Esophagus muscularis mucosa (tissue), 4 donors: ENCODE measurements at regions not wholly inside any gene's neighbourhood (a gene's known extent, or its start where the extent isn't known, plus 50 kb on each side); places are given as distances from the start of the nearest gene placed in this dataset.

Experiments used
- DNase-seq: peaks from one replicate; pipeline ENCODE4 v3.0.0-alpha.2; 2017; ENCODE audit errors: extremely low spot score
- H3K27ac ChIP-seq, 4 donors: fragments of 200-600 bp; sonication (generic); replicated peaks in 1 of 4; 1 replicate in 3 of 4; 2 replicates in 1 of 4; pipeline ENCODE4 v1.5.1; 2016 to 2019; ENCODE audit warnings: mild to moderate bottlenecking in 1 of 4
- H3K27me3 ChIP-seq, 4 donors: fragments of 200-600 bp; sonication (generic); one replicate each; pipeline versions ENCODE4 v1.5.1 to v1.6.0; 2016 to 2019
- H3K36me3 ChIP-seq, 4 donors: fragments of 200-600 bp; sonication (generic); one replicate each; pipeline ENCODE4 v1.5.1; 2016 to 2019
- H3K4me1 ChIP-seq, 4 donors: fragments of 200-600 bp; sonication (generic); one replicate each; pipeline ENCODE4 v1.5.1; 2016 to 2019
- H3K4me3 ChIP-seq, 4 donors: fragments of 200-600 bp; sonication (generic); 1 replicate in 2 of 4; 2 replicates in 2 of 4; pipeline ENCODE4 v1.5.1; 2016 to 2019; ENCODE audit warnings: mild to moderate bottlenecking in 4 of 4, moderate library complexity in 1 of 4
- H3K9me3 ChIP-seq, 4 donors: fragments of 200-600 bp; sonication (generic); 1 replicate in 3 of 4; 2 replicates in 1 of 4; pipeline ENCODE4 v1.5.1; 2016 to 2019
- EP300 ChIP-seq: sonication (generic); formaldehyde crosslinking; IDR thresholded peaks from one replicate; pipeline ENCODE4 v1.6.1; 2017; ENCODE audit warnings: antibody characterized with exemption
- POLR2A ChIP-seq: fragments of 450-650 bp; IDR thresholded peaks from one replicate; pipeline ENCODE4 v1.6.1; 2017; ENCODE audit warnings: antibody characterized with exemption, moderate library complexity, mild to moderate bottlenecking, low read depth
- POLR2AphosphoS5 ChIP-seq, 2 donors: sonication (generic); formaldehyde crosslinking; IDR thresholded peaks; one replicate each; pipeline ENCODE4 v1.6.1; 2017; ENCODE audit warnings: antibody characterized with exemption in 2 of 2
- WGBS: methylation state at CpG from one replicate; pipeline ENCODE4 v1.1.5; 2018; 5-methylcytosine and 5-hydroxymethylcytosine counted together
- intact Hi-C: fragments of 100-400 bp; cut with DNase I; formaldehyde crosslinking; loops from one replicate; pipeline ENCODE4 v1.15.1; 2023
- TF ChIP-seq, protein P1 (sequence below), 3 experiments: fragments of 200-600 bp in 2 of 3; fragments of 450-650 bp in 1 of 3; sonication (generic) in 2 of 3; IDR thresholded peaks; one replicate each; pipeline ENCODE4 v1.5.1; 2017 to 2019; ENCODE audit warnings: antibody characterized with exemption in 3 of 3, mild to moderate bottlenecking in 2 of 3, moderate library complexity in 1 of 3

DNA sequence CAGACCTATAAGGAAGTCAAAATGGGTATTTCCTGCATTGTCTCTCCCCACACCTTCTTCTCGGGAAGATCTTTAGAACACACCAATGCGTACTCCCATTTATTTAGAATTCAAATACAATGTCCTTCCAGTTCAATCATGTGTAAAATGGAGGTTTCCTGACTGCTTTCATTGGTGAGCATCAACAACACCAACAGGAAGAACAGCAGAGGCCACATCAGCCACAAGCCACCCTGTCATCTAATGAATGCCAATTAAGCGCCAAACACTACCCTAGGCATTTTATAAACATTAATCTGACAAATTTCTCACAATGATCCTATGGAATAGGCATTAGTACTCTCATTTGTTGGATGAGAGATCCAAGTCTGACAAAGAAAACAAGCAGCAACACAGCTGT lies 68.4 kb upstream of the SMLR1 start:
- no peak overlapping the region for H3K4me3 ChIP-seq
- no peaks in the 10 kb centered on the region for H3K27me3 ChIP-seq
- H3K27ac ChIP-seq: no peak overlapping the region
- DNase-seq: no peak
- no peak for TF ChIP-seq POLR2A
- TF ChIP-seq EP300: no peak
- TF ChIP-seq, protein P1, sequence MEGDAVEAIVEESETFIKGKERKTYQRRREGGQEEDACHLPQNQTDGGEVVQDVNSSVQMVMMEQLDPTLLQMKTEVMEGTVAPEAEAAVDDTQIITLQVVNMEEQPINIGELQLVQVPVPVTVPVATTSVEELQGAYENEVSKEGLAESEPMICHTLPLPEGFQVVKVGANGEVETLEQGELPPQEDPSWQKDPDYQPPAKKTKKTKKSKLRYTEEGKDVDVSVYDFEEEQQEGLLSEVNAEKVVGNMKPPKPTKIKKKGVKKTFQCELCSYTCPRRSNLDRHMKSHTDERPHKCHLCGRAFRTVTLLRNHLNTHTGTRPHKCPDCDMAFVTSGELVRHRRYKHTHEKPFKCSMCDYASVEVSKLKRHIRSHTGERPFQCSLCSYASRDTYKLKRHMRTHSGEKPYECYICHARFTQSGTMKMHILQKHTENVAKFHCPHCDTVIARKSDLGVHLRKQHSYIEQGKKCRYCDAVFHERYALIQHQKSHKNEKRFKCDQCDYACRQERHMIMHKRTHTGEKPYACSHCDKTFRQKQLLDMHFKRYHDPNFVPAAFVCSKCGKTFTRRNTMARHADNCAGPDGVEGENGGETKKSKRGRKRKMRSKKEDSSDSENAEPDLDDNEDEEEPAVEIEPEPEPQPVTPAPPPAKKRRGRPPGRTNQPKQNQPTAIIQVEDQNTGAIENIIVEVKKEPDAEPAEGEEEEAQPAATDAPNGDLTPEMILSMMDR (IDR thresholded peaks at IDR 0.05): no peak
- TF ChIP-seq POLR2AphosphoS5 (IDR thresholded peaks at IDR 0.05): no peak
- no peaks in the 10 kb centered on the region for H3K4me1 ChIP-seq
- 93% methylated on average over 3 of the region's 3 CpGs for WGBS
- intact Hi-C loops: no loop called here
- H3K9me3 ChIP-seq: no peaks in the 10 kb centered on the region
- no peaks in the 10 kb centered on the region for H3K36me3 ChIP-seq

DNA sequence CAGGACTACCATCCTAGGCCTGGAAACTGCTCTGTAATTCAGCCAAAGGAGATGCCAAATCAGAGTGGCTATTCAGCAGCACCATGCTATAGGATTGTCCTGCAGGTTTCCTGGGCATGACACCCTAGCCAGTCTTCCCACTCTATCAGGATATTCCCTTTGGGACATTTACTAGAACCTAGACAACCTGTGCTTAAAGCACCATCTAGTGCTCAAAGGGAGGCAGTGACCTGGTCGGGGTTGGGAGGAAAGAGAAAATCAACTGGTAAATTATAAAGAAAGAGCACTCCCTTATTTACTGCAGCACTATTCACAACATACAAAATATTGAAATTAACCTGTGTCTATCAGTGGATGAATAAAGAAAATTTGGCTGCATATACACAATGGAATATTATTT lies 67.2 kb upstream of the SMLR1 start:
- Histone ChIP-seq H3K4me1 (no peaks in the 10 kb centered on the region), H3K36me3 (no peaks in the 10 kb centered on the region), H3K4me3 (no peak overlapping the region), H3K27ac (no peak overlapping the region), H3K27me3 (no peaks in the 10 kb centered on the region), H3K9me3 (no peaks in the 10 kb centered on the region)
- DNase-seq: no peak
- 80% methylated on average over 1 of the region's 1 CpG for WGBS
- intact Hi-C loops: no loop called here
- TF ChIP-seq EP300: no peak
- TF ChIP-seq, protein P1 (IDR thresholded peaks at IDR 0.05): no peak
- no peak for TF ChIP-seq POLR2A

DNA sequence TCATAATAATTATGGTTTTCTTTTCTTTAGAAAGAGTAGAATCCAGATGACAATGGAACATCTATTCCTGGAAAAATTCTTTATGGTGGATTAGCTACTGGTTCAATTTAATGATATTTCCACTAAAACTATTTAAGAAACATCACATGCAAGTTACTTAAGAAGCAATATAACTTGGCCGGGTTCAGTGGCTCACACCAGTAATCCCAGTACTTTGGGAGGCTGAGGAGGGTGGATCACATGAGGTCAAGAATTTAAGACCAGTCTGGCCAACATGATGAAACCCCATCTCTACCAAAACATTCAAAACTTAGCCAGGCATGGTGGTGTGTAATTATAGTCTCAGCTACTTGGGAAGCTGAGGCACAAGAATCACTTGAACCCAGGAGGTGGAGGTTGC lies 65.9 kb upstream of the SMLR1 start:
- Histone ChIP-seq H3K4me1 (no peaks in the 10 kb centered on the region), H3K36me3 (no peaks in the 10 kb centered on the region), H3K27ac (no peak overlapping the region), H3K27me3 (no peaks in the 10 kb centered on the region), H3K9me3 (no peaks in the 10 kb centered on the region), H3K4me3 (no peak overlapping the region)
- TF ChIP-seq POLR2AphosphoS5 (IDR thresholded peaks at IDR 0.05) (no peak), POLR2A (no peak), EP300 (no peak)
- TF ChIP-seq, protein P1 (IDR thresholded peaks at IDR 0.05): no peak
- intact Hi-C loops: no loop called here
- no peak for DNase-seq
- WGBS: 88% methylated on average over 1 of the region's 1 CpG

- intact Hi-C loops: no loop called here
- peak; percentile 74 for DNase-seq
- Histone ChIP-seq H3K9me3 (no peaks in the 10 kb centered on the region), H3K27me3 (no peaks in the 10 kb centered on the region), H3K36me3 (no peaks in the 10 kb centered on the region), H3K4me3 (no peak overlapping the region), H3K27ac (no peak overlapping the region), H3K4me1 (no peaks in the 10 kb centered on the region)
- no peak for TF ChIP-seq EP300
- no peak for TF ChIP-seq POLR2AphosphoS5 (IDR thresholded peaks at IDR 0.05)
- TF ChIP-seq, protein P1 (IDR thresholded peaks at IDR 0.05): no peak
- no peak for TF ChIP-seq POLR2A
- WGBS: 72% methylated on average over 3 of the region's 3 CpGs
Observed at GRCh38 chr6:130765181-130765727, 62.0 kb upstream of the SMLR1 start.
